ENCODE measurements at regions not wholly inside any gene's neighbourhood (a gene's known extent, or its start where the extent isn't known, plus 50 kb on each side); places are given as distances from the start of the nearest gene placed in this dataset.

GRCh38 chr2:16335604-16335930 lies 330.1 kb downstream of the CYRIA start:
- H3K9me3 ChIP-seq = peaks cover 0 to 15% (median 0%) of the 10 kb centered on the region in 3 donors
- peaks cover 0 to 6% (median 0%) of the 10 kb centered on the region in 3 donors for H3K4me1 ChIP-seq
- H3K4me3 ChIP-seq = no peak overlapping the region
- no peaks in the 10 kb centered on the region for H3K36me3 ChIP-seq
- WGBS, 2 donors (ENCODE audit: low coverage in 1 of 2) = 91% methylated on average over 1 of the region's 1 CpG; no CpG with 5 or more reads in 1 of the 2 donors
- ATAC-seq = no peak
- TF ChIP-seq POLR2AphosphoS5 (IDR thresholded peaks at IDR 0.05) (no peak), CTCF (IDR thresholded peaks at IDR 0.05) (no peak), EP300 (IDR thresholded peaks at IDR 0.05) (no peak), POLR2A (IDR thresholded peaks at IDR 0.05) (no peak)
- H3K27ac ChIP-seq = no peak overlapping the region
- H3K27me3 ChIP-seq = no peaks in the 10 kb centered on the region

GRCh38 chr2:16334886-16335603 lies 330.6 kb downstream of the CYRIA start:
- TF ChIP-seq POLR2AphosphoS5 (IDR thresholded peaks at IDR 0.05) = no peak
- TF ChIP-seq CTCF (IDR thresholded peaks at IDR 0.05) = no peak
- no peak for TF ChIP-seq POLR2A (IDR thresholded peaks at IDR 0.05)
- WGBS, 2 donors (ENCODE audit: low coverage in 1 of 2) = 39 to 82% methylated on average over 1 to 2 of the region's 2 CpGs
- Histone ChIP-seq H3K4me3 (no peak overlapping the region), H3K27ac (no peak overlapping the region), H3K4me1 (peaks cover 0 to 6% (median 0%) of the 10 kb centered on the region in 3 donors), H3K27me3 (no peaks in the 10 kb centered on the region), H3K9me3 (peaks cover 0 to 15% (median 0%) of the 10 kb centered on the region in 3 donors), H3K36me3 (no peaks in the 10 kb centered on the region)
- ATAC-seq = no peak

GRCh38 chr2:16334366-16334765 lies 331.3 kb downstream of the CYRIA start:
- no peaks in the 10 kb centered on the region for H3K36me3 ChIP-seq

GRCh38 chr2:16333681-16334080 lies 332.0 kb downstream of the CYRIA start:
- Histone ChIP-seq H3K36me3 (no peaks in the 10 kb centered on the region), H3K27ac (no peak overlapping the region), H3K27me3 (no peaks in the 10 kb centered on the region), H3K4me1 (peaks cover 0 to 6% (median 0%) of the 10 kb centered on the region in 3 donors), H3K9me3 (peaks cover 0 to 8% (median 0%) of the 10 kb centered on the region in 3 donors), H3K4me3 (no peak overlapping the region)
- WGBS, 2 donors (ENCODE audit: low coverage in 1 of 2) = 25% methylated on average over 2 of the region's 2 CpGs; no CpG with 5 or more reads in 1 of the 2 donors
- ATAC-seq = no peak
- no peak for TF ChIP-seq EP300 (IDR thresholded peaks at IDR 0.05)
- no peak for TF ChIP-seq CTCF (IDR thresholded peaks at IDR 0.05)
- no peak for TF ChIP-seq POLR2AphosphoS5 (IDR thresholded peaks at IDR 0.05)
- no peak for TF ChIP-seq POLR2A (IDR thresholded peaks at IDR 0.05)

More at GRCh38 chr2:16334366-16334765, 331.3 kb downstream of the CYRIA start:
- TF ChIP-seq POLR2A (IDR thresholded peaks at IDR 0.05) = no peak
- no peak for TF ChIP-seq EP300 (IDR thresholded peaks at IDR 0.05)
- TF ChIP-seq POLR2AphosphoS5 (IDR thresholded peaks at IDR 0.05) = no peak
- TF ChIP-seq CTCF (IDR thresholded peaks at IDR 0.05) = no peak
- H3K27ac ChIP-seq = no peak overlapping the region
- H3K27me3 ChIP-seq = no peaks in the 10 kb centered on the region
- peaks cover 0 to 6% (median 0%) of the 10 kb centered on the region in 3 donors for H3K4me1 ChIP-seq
- no peak overlapping the region for H3K4me3 ChIP-seq
- H3K9me3 ChIP-seq = peaks cover 0 to 15% (median 0%) of the 10 kb centered on the region in 3 donors
- no peak for ATAC-seq
- 100% methylated on average over 1 of the region's 1 CpG for WGBS, 2 donors (ENCODE audit: low coverage in 1 of 2)

All from gastroesophageal sphincter (tissue), 4 donors.